Brain microvascular endothelial cell (primary cell): ENCODE measurements at regions not wholly inside any gene's neighbourhood (a gene's known extent, or its start where the extent isn't known, plus 50 kb on each side); places are given as distances from the start of the nearest gene placed in this dataset.

Source experiments
- DNase-seq: peaks from one replicate; pipeline ENCODE4 v3.0.0-alpha.2; 2020
- H3K27ac ChIP-seq: fragments of 250-450 bp; sonication (Bioruptor Pico); 2 replicates; pipeline ENCODE4 v1.5.1; 2020; ENCODE audit warnings: mild to moderate bottlenecking, moderate library complexity
- H3K27me3 ChIP-seq: fragments of 250-450 bp; sonication (Bioruptor Pico); replicated peaks from 2 replicates; pipeline ENCODE4 v1.5.1; 2020; ENCODE audit warnings: mild to moderate bottlenecking
- H3K36me3 ChIP-seq: fragments of 250-450 bp; sonication (Bioruptor Pico); replicated peaks from 2 replicates; pipeline ENCODE4 v1.5.1; 2020; ENCODE audit warnings: mild to moderate bottlenecking
- H3K4me3 ChIP-seq: 2 replicates; pipeline ENCODE4 v1.5.1; 2011; ENCODE audit warnings: low read depth, mild to moderate bottlenecking, control low read depth, low read length, moderate library complexity
- in situ Hi-C: cut with HindIII; loops from 2 replicates; pipeline ENCODE4 v1.10.0; 2017; ENCODE audit warnings: low sequenced_read_pairs, low pct_ligation_motif_present
- TF ChIP-seq, protein P1 (sequence below): IDR thresholded peaks from 2 replicates; pipeline ENCODE4 v1.5.1; 2011; ENCODE audit warnings: low read depth, mild to moderate bottlenecking, moderate library complexity, low read length, control low read depth, inconsistent platforms; ENCODE audit errors: missing control alignments

- Histone ChIP-seq H3K4me3 (no peak overlapping the region), H3K36me3 (no peaks in the 10 kb centered on the region), H3K27me3 (no peaks in the 10 kb centered on the region), H3K27ac (no peak overlapping the region)
- no peak for DNase-seq
- in situ Hi-C loops: no loop called here
- TF ChIP-seq, protein P1, sequence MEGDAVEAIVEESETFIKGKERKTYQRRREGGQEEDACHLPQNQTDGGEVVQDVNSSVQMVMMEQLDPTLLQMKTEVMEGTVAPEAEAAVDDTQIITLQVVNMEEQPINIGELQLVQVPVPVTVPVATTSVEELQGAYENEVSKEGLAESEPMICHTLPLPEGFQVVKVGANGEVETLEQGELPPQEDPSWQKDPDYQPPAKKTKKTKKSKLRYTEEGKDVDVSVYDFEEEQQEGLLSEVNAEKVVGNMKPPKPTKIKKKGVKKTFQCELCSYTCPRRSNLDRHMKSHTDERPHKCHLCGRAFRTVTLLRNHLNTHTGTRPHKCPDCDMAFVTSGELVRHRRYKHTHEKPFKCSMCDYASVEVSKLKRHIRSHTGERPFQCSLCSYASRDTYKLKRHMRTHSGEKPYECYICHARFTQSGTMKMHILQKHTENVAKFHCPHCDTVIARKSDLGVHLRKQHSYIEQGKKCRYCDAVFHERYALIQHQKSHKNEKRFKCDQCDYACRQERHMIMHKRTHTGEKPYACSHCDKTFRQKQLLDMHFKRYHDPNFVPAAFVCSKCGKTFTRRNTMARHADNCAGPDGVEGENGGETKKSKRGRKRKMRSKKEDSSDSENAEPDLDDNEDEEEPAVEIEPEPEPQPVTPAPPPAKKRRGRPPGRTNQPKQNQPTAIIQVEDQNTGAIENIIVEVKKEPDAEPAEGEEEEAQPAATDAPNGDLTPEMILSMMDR: no peak
Measured at GRCh38 chr14:40757376-40757950, 849.2 kb upstream of the LRFN5 start.

DNA sequence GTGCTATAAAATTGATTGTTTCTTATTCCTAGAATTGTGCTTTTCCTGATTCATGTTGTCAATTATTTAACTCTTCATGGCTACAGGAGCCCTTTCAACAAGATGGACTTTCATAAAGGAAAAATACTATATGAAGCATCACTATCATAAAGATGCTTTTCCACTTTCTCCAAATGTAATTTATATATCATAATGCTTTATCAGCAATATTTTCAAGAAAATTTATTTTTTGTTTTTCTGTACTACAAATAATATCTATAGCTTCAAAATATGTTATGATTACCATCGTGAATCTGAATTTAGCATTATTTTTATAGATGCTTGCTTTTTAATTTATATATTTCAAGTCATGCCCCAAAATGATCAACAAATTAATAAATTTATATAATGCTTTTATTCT lies 873.5 kb upstream of the LRFN5 start:
- no peak for DNase-seq
- H3K36me3 ChIP-seq: no peaks in the 10 kb centered on the region
- no peaks in the 10 kb centered on the region for H3K27me3 ChIP-seq
- TF ChIP-seq, protein P1: no peak
- H3K27ac ChIP-seq: no peak overlapping the region
- no peak overlapping the region for H3K4me3 ChIP-seq
- in situ Hi-C loops: no loop called here

GRCh38 chr14:40727107-40727506 lies 879.6 kb upstream of the LRFN5 start:
- H3K27me3 ChIP-seq: no peaks in the 10 kb centered on the region
- H3K36me3 ChIP-seq: no peaks in the 10 kb centered on the region
- H3K27ac ChIP-seq: no peak overlapping the region
- no peak for DNase-seq
- in situ Hi-C loops: no loop called here
- no peak overlapping the region for H3K4me3 ChIP-seq
- TF ChIP-seq, protein P1: no peak

GRCh38 chr14:40713387-40713786 lies 893.3 kb upstream of the LRFN5 start:
- in situ Hi-C loops: no loop called here
- TF ChIP-seq, protein P1: no peak
- Histone ChIP-seq H3K27me3 (no peaks in the 10 kb centered on the region), H3K4me3 (no peak overlapping the region), H3K27ac (no peak overlapping the region), H3K36me3 (no peaks in the 10 kb centered on the region)
- no peak for DNase-seq

GRCh38 chr14:40697231-40697630 lies 909.4 kb upstream of the LRFN5 start:
- Histone ChIP-seq H3K27me3 (no peaks in the 10 kb centered on the region), H3K4me3 (no peak overlapping the region), H3K27ac (no peak overlapping the region), H3K36me3 (no peaks in the 10 kb centered on the region)
- TF ChIP-seq, protein P1: no peak
- in situ Hi-C loops: no loop called here
- no peak for DNase-seq

GRCh38 chr14:40694023-40694422 lies 912.7 kb upstream of the LRFN5 start:
- no peak overlapping the region for H3K4me3 ChIP-seq
- H3K27me3 ChIP-seq: no peaks in the 10 kb centered on the region
- DNase-seq: no peak
- TF ChIP-seq, protein P1: no peak
- in situ Hi-C loops: no loop called here
- no peaks in the 10 kb centered on the region for H3K36me3 ChIP-seq
- H3K27ac ChIP-seq: no peak overlapping the region
